Spleen (tissue), 11 donors: ENCODE measurements at regions not wholly inside any gene's neighbourhood (a gene's known extent, or its start where the extent isn't known, plus 50 kb on each side); places are given as distances from the start of the nearest gene placed in this dataset.

ENCODE experiments used
- DNase-seq: peaks from one replicate; pipeline ENCODE4 v3.0.0-alpha.2; 2020
- H3K27ac ChIP-seq, 8 donors: fragments of 200-600 bp; sonication (generic) in 7 of 8; 1 replicate in 4 of 8; 2 replicates in 4 of 8; pipeline versions ENCODE4 v1.5.0 to v1.8.0; 2016 to 2021; ENCODE audit warnings: inconsistent platforms in 4 of 8, mild to moderate bottlenecking in 4 of 8, moderate library complexity in 1 of 8
- H3K27me3 ChIP-seq, 7 donors: fragments of 200-600 bp; sonication (generic) in 6 of 7; replicated peaks in 1 of 7; 1 replicate in 4 of 7; 2 replicates in 3 of 7; pipeline versions ENCODE4 v1.5.0 to v1.8.0; 2016 to 2021; ENCODE audit warnings: inconsistent platforms in 3 of 7, mild to moderate bottlenecking in 1 of 7
- H3K36me3 ChIP-seq, 6 donors: fragments of 200-600 bp; sonication (generic) in 5 of 6; 1 replicate in 4 of 6; 2 replicates in 2 of 6; pipeline versions ENCODE4 v1.5.0 to v1.8.0; 2016 to 2021; ENCODE audit warnings: inconsistent platforms in 2 of 6
- H3K4me1 ChIP-seq, 6 donors: fragments of 200-600 bp; sonication (generic) in 5 of 6; 1 replicate in 3 of 6; 2 replicates in 3 of 6; pipeline versions ENCODE4 v1.5.0 to v1.8.0; 2016 to 2021; ENCODE audit warnings: inconsistent platforms in 3 of 6
- H3K4me3 ChIP-seq, 8 donors: fragments of 200-600 bp; sonication (generic) in 7 of 8; 1 replicate in 4 of 8; 2 replicates in 4 of 8; pipeline versions ENCODE4 v1.5.0 to v1.8.0; 2016 to 2021; ENCODE audit warnings: inconsistent platforms in 4 of 8, mild to moderate bottlenecking in 4 of 8, moderate library complexity in 2 of 8
- H3K9me3 ChIP-seq, 8 donors: fragments of 200-600 bp; sonication (generic) in 7 of 8; 1 replicate in 4 of 8; 2 replicates in 4 of 8; pipeline versions ENCODE4 v1.5.0 to v1.8.0; 2016 to 2021; ENCODE audit warnings: inconsistent platforms in 4 of 8
- CTCF ChIP-seq, 11 experiments: fragments of 200-600 bp in 7 of 11; fragments of 450-650 bp in 4 of 11; sonication (generic) in 4 of 11; IDR thresholded peaks in 8 of 11; conservative IDR thresholded peaks in 3 of 11; 1 replicate in 7 of 11; 2 replicates in 4 of 11; pipeline versions ENCODE4 v1.4.0 to v1.8.0; 2016 to 2021; ENCODE audit warnings: antibody characterized with exemption in 11 of 11, inconsistent platforms in 4 of 11, mild to moderate bottlenecking in 1 of 11
- POLR2A ChIP-seq, 3 donors: fragments of 450-650 bp; IDR thresholded peaks; one replicate each; pipeline ENCODE4 v1.5.1; 2017; ENCODE audit warnings: antibody characterized with exemption in 3 of 3, mild to moderate bottlenecking in 1 of 3
- POLR2AphosphoS5 ChIP-seq, 3 donors: sonication (generic); formaldehyde crosslinking; IDR thresholded peaks; one replicate each; pipeline ENCODE4 v1.5.1; 2017; ENCODE audit warnings: antibody characterized with exemption in 3 of 3
- WGBS, 5 donors: extraction: QIAGEN DNeasy Blood & Tissue Kit in 3 of 5; methylation state at CpG; one replicate each; pipeline versions ENCODE4 v1.1.5 to v1.1.7; 2013 to 2018; 5-methylcytosine and 5-hydroxymethylcytosine counted together
- intact Hi-C: fragments of 100-400 bp; cut with DNase I; formaldehyde crosslinking; loops from one replicate; pipeline ENCODE4 v1.15.0; 2023; ENCODE audit warnings: low total_unique reads
- donor health status: healthy with polysubstance abuse.
- donor health status: DM: no; HTN: no; CAD: no; lungs with moderate emphysema.
- donor health status: DM: no; HTN: no; CAD: no.
- donor health status: Bipolar disorder and iron deficiency.
- donor health status: healthy.
- donor health status: DM: no; HTN: no; CAD: no.
- donor health status: DM: yes; HTN: yes; CAD: no.

- intact Hi-C loops: no loop called here
- WGBS, 5 donors: 91 to 97% (median 94%) methylated on average over 3 of the region's 3 CpGs
Observed at GRCh38 chr10:9188022-9188810, 1133.7 kb downstream of the GATA3 start.

GRCh38 chr10:9189448-9189847 lies 1135.0 kb downstream of the GATA3 start:
- DNase-seq: no peak
- no peak overlapping the region for H3K27ac ChIP-seq
- H3K4me1 ChIP-seq: no peaks in the 10 kb centered on the region
- no peak for TF ChIP-seq POLR2A (IDR thresholded peaks at IDR 0.05)
- no peak for TF ChIP-seq CTCF (IDR thresholded peaks at IDR 0.05 in 8 of 11, conservative IDR thresholded peaks at IDR 0.05 in 3 of 11)
- TF ChIP-seq POLR2AphosphoS5 (IDR thresholded peaks at IDR 0.05): no peak
- intact Hi-C loops: no loop called here
- H3K27me3 ChIP-seq: no peaks in the 10 kb centered on the region
- WGBS, 5 donors: 55 to 71% (median 62%) methylated on average over 2 of the region's 2 CpGs
- H3K9me3 ChIP-seq: no peaks in the 10 kb centered on the region
- H3K36me3 ChIP-seq: no peaks in the 10 kb centered on the region
- no peak overlapping the region for H3K4me3 ChIP-seq

More at GRCh38 chr10:9188022-9188810, 1133.7 kb downstream of the GATA3 start:
- H3K27me3 ChIP-seq: no peaks in the 10 kb centered on the region
- TF ChIP-seq POLR2AphosphoS5 (IDR thresholded peaks at IDR 0.05) (no peak), POLR2A (IDR thresholded peaks at IDR 0.05) (no peak), CTCF (IDR thresholded peaks at IDR 0.05 in 8 of 11, conservative IDR thresholded peaks at IDR 0.05 in 3 of 11) (no peak)
- no peaks in the 10 kb centered on the region for H3K9me3 ChIP-seq
- no peaks in the 10 kb centered on the region for H3K4me1 ChIP-seq
- no peak overlapping the region for H3K4me3 ChIP-seq
- DNase-seq: no peak
- no peaks in the 10 kb centered on the region for H3K36me3 ChIP-seq
- H3K27ac ChIP-seq: no peak overlapping the region

- no peak overlapping the region for H3K27ac ChIP-seq
- no peak for TF ChIP-seq POLR2A (IDR thresholded peaks at IDR 0.05)
- TF ChIP-seq CTCF (IDR thresholded peaks at IDR 0.05 in 8 of 11, conservative IDR thresholded peaks at IDR 0.05 in 3 of 11): no peak
- no peak for TF ChIP-seq POLR2AphosphoS5 (IDR thresholded peaks at IDR 0.05)
- no peak for DNase-seq
- intact Hi-C loops: no loop called here
- no peak overlapping the region for H3K4me3 ChIP-seq
- WGBS, 5 donors: 84 to 92% (median 90%) methylated on average over 6 of the region's 6 CpGs
- H3K9me3 ChIP-seq: no peaks in the 10 kb centered on the region
- peaks cover 0 to 5% (median 0%) of the 10 kb centered on the region in 7 donors for H3K27me3 ChIP-seq
- no peaks in the 10 kb centered on the region for H3K36me3 ChIP-seq
- H3K4me1 ChIP-seq: no peaks in the 10 kb centered on the region
Observed at GRCh38 chr10:9193120-9193519, 1138.6 kb downstream of the GATA3 start.

- peaks cover 0 to 11% (median 0%) of the 10 kb centered on the region in 7 donors for H3K27me3 ChIP-seq
- H3K36me3 ChIP-seq: no peaks in the 10 kb centered on the region
- intact Hi-C loops: no loop called here
- H3K9me3 ChIP-seq: no peaks in the 10 kb centered on the region
- TF ChIP-seq POLR2A (IDR thresholded peaks at IDR 0.05): no peak
- TF ChIP-seq POLR2AphosphoS5 (IDR thresholded peaks at IDR 0.05): no peak
- no peak for TF ChIP-seq CTCF (IDR thresholded peaks at IDR 0.05 in 8 of 11, conservative IDR thresholded peaks at IDR 0.05 in 3 of 11)
- H3K4me1 ChIP-seq: no peaks in the 10 kb centered on the region
- DNase-seq: no peak
- WGBS, 5 donors: 71 to 82% (median 77%) methylated on average over 2 of the region's 2 CpGs
- no peak overlapping the region for H3K27ac ChIP-seq
- H3K4me3 ChIP-seq: no peak overlapping the region
Observed at GRCh38 chr10:9195385-9195784, 1140.9 kb downstream of the GATA3 start.
